ENCODE measurements at regions not wholly inside any gene's neighbourhood (a gene's known extent, or its start where the extent isn't known, plus 50 kb on each side); places are given as distances from the start of the nearest gene placed in this dataset.

- TF ChIP-seq POLR2A (IDR thresholded peaks at IDR 0.05; ENCODE audit: low read depth, low read length) (no peak), POU2F2 (IDR thresholded peaks at IDR 0.05; ENCODE audit: low read depth, low read length) (no peak), POLR2AphosphoS5 (IDR thresholded peaks at IDR 0.05; ENCODE audit: low read depth, low read length) (no peak), TAF1 (IDR thresholded peaks at IDR 0.05; ENCODE audit: low read depth, low read length) (no peak)
These were observed 601.7 kb upstream of the VSTM2A start for GRCh38 chr7:53940483-53940882.
